Upper lobe of left lung (tissue), 6 donors: ENCODE measurements at regions not wholly inside any gene's neighbourhood (a gene's known extent, or its start where the extent isn't known, plus 50 kb on each side); places are given as distances from the start of the nearest gene placed in this dataset.

ENCODE experiments used
- ATAC-seq, 2 donors: fragments of 200-7000 bp; cut with Tn5 transposase; one replicate each; pipeline ENCODE4 v1.9.1; 2022; ENCODE audit warnings: mild to moderate bottlenecking in 2 of 2, moderate library complexity in 2 of 2; ENCODE audit not compliant: low FRiP score in 2 of 2
- DNase-seq, 2 donors: peaks; one replicate each; pipeline ENCODE4 v3.0.0-alpha.2; 2019 to 2020
- H3K27ac ChIP-seq, 4 donors: fragments of 200-600 bp; sonication (generic); one replicate each; pipeline ENCODE4 v1.5.1; 2016 to 2019
- H3K27me3 ChIP-seq, 4 donors: fragments of 200-600 bp; sonication (generic); one replicate each; pipeline ENCODE4 v1.5.1; 2017 to 2019
- H3K36me3 ChIP-seq, 4 donors: fragments of 200-600 bp; sonication (generic); one replicate each; pipeline ENCODE4 v1.5.1; 2016 to 2019
- H3K4me1 ChIP-seq, 4 donors: fragments of 200-600 bp; sonication (generic); one replicate each; pipeline ENCODE4 v1.5.1; 2018 to 2019
- H3K4me3 ChIP-seq, 4 donors: fragments of 200-600 bp; sonication (generic); one replicate each; pipeline ENCODE4 v1.5.1; 2017 to 2019; ENCODE audit warnings: mild to moderate bottlenecking in 2 of 4, moderate library complexity in 1 of 4
- H3K9me3 ChIP-seq, 4 donors: fragments of 200-600 bp; sonication (generic); one replicate each; pipeline ENCODE4 v1.5.1; 2018 to 2019
- EP300 ChIP-seq, 4 donors: sonication (generic); formaldehyde crosslinking; IDR thresholded peaks; one replicate each; pipeline ENCODE4 v1.5.1; 2017; ENCODE audit warnings: antibody characterized with exemption in 4 of 4, control low read depth in 2 of 4
- POLR2A ChIP-seq, 4 donors: fragments of 450-650 bp; IDR thresholded peaks; one replicate each; pipeline ENCODE4 v1.5.1; 2016 to 2017; ENCODE audit warnings: antibody characterized with exemption in 4 of 4, mild to moderate bottlenecking in 2 of 4
- POLR2AphosphoS5 ChIP-seq, 2 donors: sonication (generic); formaldehyde crosslinking; IDR thresholded peaks; one replicate each; pipeline ENCODE4 v1.5.1; 2017; ENCODE audit warnings: antibody characterized with exemption in 2 of 2
- WGBS, 2 donors: methylation state at CpG; one replicate each; pipeline ENCODE4 v1.1.5; 2017 to 2018; 5-methylcytosine and 5-hydroxymethylcytosine counted together
- TF ChIP-seq, protein P1 (sequence below), 6 experiments: fragments of 450-650 bp in 4 of 6; fragments of 200-600 bp in 2 of 6; sonication (generic) in 2 of 6; IDR thresholded peaks; one replicate each; pipeline ENCODE4 v1.5.1; 2016 to 2019; ENCODE audit warnings: antibody characterized with exemption in 6 of 6
- donor health status: DM: no; HTN: no; CAD: no; lungs with moderate emphysema.
- donor health status: DM: no; HTN: yes; CAD: no; lungs with severe emphysema.

DNA sequence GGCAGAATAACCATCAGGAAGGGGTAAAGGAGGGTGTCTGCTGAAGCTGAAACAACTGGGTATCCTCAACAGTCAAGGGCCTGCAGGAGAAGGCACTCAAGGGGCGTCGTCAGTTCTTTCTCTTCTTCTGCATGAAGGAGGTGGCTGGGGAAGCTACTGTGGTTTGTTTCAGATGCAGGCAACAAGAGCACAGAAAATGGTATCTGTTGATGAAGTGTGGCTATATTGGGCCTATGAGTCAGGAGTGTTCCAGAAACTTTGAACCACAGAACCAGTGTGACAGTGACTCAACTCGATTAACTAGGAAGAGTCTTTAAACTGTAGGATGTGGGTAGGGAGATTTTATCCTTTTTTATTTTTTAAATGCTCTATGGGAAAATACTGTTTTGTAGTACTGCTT, 686.3 kb downstream of the FGF9 start:
- H3K4me3 ChIP-seq, result no peak overlapping the region
- no peak overlapping the region for H3K27ac ChIP-seq
- no peaks in the 10 kb centered on the region for H3K4me1 ChIP-seq
- no peak for TF ChIP-seq POLR2A (IDR thresholded peaks at IDR 0.05)
- TF ChIP-seq EP300 (IDR thresholded peaks at IDR 0.05), result no peak
- TF ChIP-seq, protein P1, sequence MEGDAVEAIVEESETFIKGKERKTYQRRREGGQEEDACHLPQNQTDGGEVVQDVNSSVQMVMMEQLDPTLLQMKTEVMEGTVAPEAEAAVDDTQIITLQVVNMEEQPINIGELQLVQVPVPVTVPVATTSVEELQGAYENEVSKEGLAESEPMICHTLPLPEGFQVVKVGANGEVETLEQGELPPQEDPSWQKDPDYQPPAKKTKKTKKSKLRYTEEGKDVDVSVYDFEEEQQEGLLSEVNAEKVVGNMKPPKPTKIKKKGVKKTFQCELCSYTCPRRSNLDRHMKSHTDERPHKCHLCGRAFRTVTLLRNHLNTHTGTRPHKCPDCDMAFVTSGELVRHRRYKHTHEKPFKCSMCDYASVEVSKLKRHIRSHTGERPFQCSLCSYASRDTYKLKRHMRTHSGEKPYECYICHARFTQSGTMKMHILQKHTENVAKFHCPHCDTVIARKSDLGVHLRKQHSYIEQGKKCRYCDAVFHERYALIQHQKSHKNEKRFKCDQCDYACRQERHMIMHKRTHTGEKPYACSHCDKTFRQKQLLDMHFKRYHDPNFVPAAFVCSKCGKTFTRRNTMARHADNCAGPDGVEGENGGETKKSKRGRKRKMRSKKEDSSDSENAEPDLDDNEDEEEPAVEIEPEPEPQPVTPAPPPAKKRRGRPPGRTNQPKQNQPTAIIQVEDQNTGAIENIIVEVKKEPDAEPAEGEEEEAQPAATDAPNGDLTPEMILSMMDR (IDR thresholded peaks at IDR 0.05), result no peak
- no peak for TF ChIP-seq POLR2AphosphoS5 (IDR thresholded peaks at IDR 0.05)
- ATAC-seq (no peak), DNase-seq (no peak)
- H3K27me3 ChIP-seq, result no peaks in the 10 kb centered on the region
- H3K36me3 ChIP-seq, result no peaks in the 10 kb centered on the region
- 87 to 89% methylated on average over 3 of the region's 3 CpGs for WGBS, 2 donors
- H3K9me3 ChIP-seq, result no peaks in the 10 kb centered on the region

DNA sequence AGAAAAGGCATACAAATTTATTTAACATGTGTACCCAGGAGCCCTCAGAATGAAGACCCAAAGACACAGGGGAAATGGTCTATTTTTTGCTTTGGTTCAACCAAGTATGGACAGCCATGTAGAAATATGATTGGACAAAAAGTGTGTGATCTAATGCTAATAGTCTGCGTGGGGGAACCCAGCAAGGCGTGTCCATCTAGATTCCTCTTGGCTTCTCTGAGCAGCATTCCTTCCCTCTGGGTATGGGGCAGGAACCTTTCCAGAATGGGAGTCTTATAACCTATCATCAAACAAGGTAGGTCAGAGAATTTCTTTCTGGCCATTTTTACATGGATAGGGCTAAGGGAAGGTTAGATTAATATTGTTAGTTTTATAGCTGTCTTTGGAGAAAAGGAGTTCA, 698.2 kb downstream of the FGF9 start:
- WGBS, 2 donors, result 80 to 83% methylated on average over 2 of the region's 2 CpGs
- Histone ChIP-seq H3K27me3 (no peaks in the 10 kb centered on the region), H3K4me1 (no peaks in the 10 kb centered on the region), H3K9me3 (peaks cover 14 to 19% (median 17%) of the 10 kb centered on the region in 4 donors), H3K4me3 (no peak overlapping the region), H3K27ac (no peak overlapping the region), H3K36me3 (no peaks in the 10 kb centered on the region)
- TF ChIP-seq EP300 (IDR thresholded peaks at IDR 0.05) (no peak), POLR2A (IDR thresholded peaks at IDR 0.05) (no peak), POLR2AphosphoS5 (IDR thresholded peaks at IDR 0.05) (no peak)
- TF ChIP-seq, protein P1 (IDR thresholded peaks at IDR 0.05), result no peak
- ATAC-seq (no peak), DNase-seq (no peak)

DNA sequence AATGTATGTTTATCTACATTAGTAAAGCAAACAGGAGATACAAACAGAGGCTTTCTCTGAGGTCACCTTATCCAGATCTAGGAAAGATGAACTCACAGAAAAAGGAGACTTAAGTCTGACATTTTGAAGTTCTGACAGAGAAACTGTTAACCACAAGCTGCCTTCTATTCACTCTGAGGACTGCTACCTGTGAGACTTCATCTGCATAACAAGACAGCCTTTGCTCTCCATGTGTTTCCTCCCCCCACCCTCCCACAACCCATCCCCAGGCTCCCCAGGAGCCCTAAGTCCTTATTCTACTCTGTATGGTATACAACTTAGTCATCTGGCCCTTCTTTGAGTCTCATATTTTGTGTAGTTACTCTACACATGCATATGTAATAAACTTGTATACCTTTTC, 699.0 kb downstream of the FGF9 start:
- H3K27ac ChIP-seq, result no peak overlapping the region
- DNase-seq (no peak), ATAC-seq (no peak)
- no peaks in the 10 kb centered on the region for H3K27me3 ChIP-seq
- peaks cover 9 to 15% (median 14%) of the 10 kb centered on the region in 4 donors for H3K9me3 ChIP-seq
- TF ChIP-seq EP300 (IDR thresholded peaks at IDR 0.05) (no peak), POLR2A (IDR thresholded peaks at IDR 0.05) (no peak), POLR2AphosphoS5 (IDR thresholded peaks at IDR 0.05) (no peak)
- TF ChIP-seq, protein P1 (IDR thresholded peaks at IDR 0.05), result no peak
- no peak overlapping the region for H3K4me3 ChIP-seq
- H3K4me1 ChIP-seq, result no peaks in the 10 kb centered on the region
- no peaks in the 10 kb centered on the region for H3K36me3 ChIP-seq

DNA sequence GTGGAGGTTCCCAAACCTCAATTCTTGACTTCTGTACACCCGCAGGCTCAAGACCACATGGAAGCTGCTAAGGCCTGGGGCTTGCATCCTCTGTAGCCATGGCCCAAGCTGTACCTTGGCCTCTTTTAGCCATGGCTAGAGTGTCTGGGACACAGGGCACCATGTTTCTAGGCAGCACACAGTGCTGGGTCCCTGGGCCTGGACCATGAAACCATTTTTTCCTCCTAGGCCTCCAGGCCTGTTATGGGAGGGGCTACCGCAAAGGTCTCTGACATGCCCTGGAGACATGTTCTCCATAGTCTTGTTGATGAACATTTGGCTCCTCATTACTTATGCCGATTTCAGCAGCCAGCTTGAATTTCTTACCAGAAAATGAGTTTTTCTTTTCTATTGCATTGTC, 701.4 kb downstream of the FGF9 start:
- Histone ChIP-seq H3K36me3 (no peaks in the 10 kb centered on the region), H3K27ac (no peak overlapping the region), H3K27me3 (no peaks in the 10 kb centered on the region), H3K4me1 (no peaks in the 10 kb centered on the region), H3K4me3 (no peak overlapping the region), H3K9me3 (peaks cover 0 to 17% (median 13%) of the 10 kb centered on the region in 4 donors)
- WGBS, 2 donors, result 93 to 94% methylated on average over 3 of the region's 3 CpGs
- no peak for DNase-seq
- ATAC-seq, result no peak
- no peak for TF ChIP-seq EP300 (IDR thresholded peaks at IDR 0.05)
- TF ChIP-seq, protein P1 (IDR thresholded peaks at IDR 0.05), result no peak
- TF ChIP-seq POLR2A (IDR thresholded peaks at IDR 0.05), result no peak
- TF ChIP-seq POLR2AphosphoS5 (IDR thresholded peaks at IDR 0.05), result no peak

DNA sequence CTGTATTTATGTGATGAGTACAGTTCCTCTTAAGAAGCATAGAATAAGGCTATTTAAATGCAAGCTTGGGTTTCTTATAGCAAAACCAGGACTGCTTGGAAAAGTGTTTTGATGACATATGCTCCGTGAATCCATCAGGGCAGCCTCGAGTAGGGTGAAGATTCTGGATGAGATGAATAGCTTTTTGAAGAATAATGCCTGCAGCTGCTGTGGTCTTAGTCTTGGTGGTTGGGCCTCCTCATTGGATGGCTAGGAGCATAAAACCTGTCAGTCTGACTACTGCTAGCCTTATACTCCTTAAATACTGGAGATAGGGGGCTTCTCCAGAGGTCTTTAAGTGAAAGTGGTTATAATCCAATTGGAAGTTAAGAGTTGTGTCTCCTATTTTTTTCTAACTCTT, 704.3 kb downstream of the FGF9 start:
- H3K9me3 ChIP-seq, result peaks cover 0 to 23% (median 15%) of the 10 kb centered on the region in 4 donors
- no peaks in the 10 kb centered on the region for H3K36me3 ChIP-seq
- no peak for DNase-seq
- no peak overlapping the region for H3K27ac ChIP-seq
- TF ChIP-seq EP300 (IDR thresholded peaks at IDR 0.05), result no peak
- no peak for TF ChIP-seq POLR2AphosphoS5 (IDR thresholded peaks at IDR 0.05)
- TF ChIP-seq POLR2A (IDR thresholded peaks at IDR 0.05), result no peak
- TF ChIP-seq, protein P1 (IDR thresholded peaks at IDR 0.05), result no peak
- H3K27me3 ChIP-seq, result no peaks in the 10 kb centered on the region
- ATAC-seq, result no peak
- H3K4me3 ChIP-seq, result no peak overlapping the region
- WGBS, 2 donors, result 80 to 83% methylated on average over 2 of the region's 2 CpGs
- H3K4me1 ChIP-seq, result no peaks in the 10 kb centered on the region
